Muscle of arm (tissue), 1 donor: ENCODE measurements at regions not wholly inside any gene's neighbourhood (a gene's known extent, or its start where the extent isn't known, plus 50 kb on each side); places are given as distances from the start of the nearest gene placed in this dataset.
"Not testable (repeated sequence)": the region's sequence is repeated elsewhere in the genome, so short reads cannot be mapped to it uniquely, and the experiment has no call there.

ENCODE experiments used
- DNase-seq: peaks from one replicate; pipeline ENCODE4 v3.0.0-alpha.2; 2013

GRCh38 chr1:182159443-182159842 is 97.9 kb upstream of the ZNF648 start:
- DNase-seq: no peak

GRCh38 chr1:182157187-182157586 is 95.7 kb upstream of the ZNF648 start:
- no peak for DNase-seq

GRCh38 chr1:182154425-182154824 is 92.9 kb upstream of the ZNF648 start:
- not testable (repeated sequence) for DNase-seq

GRCh38 chr1:182149411-182149965 is 88.0 kb upstream of the ZNF648 start:
- peak; percentile 38 for DNase-seq

- no peak for DNase-seq
Observed at GRCh38 chr1:182147951-182148350, 86.4 kb upstream of the ZNF648 start.

- no peak for DNase-seq
Observed at GRCh38 chr1:182147136-182147820, 85.8 kb upstream of the ZNF648 start.

GRCh38 chr1:182146286-182146685 is 84.8 kb upstream of the ZNF648 start:
- no peak for DNase-seq

GRCh38 chr1:182145441-182145840 is 83.9 kb upstream of the ZNF648 start:
- no peak for DNase-seq

- no peak for DNase-seq
Observed at GRCh38 chr1:182144646-182145030, 83.1 kb upstream of the ZNF648 start.

- peak; percentile 84 for DNase-seq
Observed at GRCh38 chr1:182143825-182144645, 82.5 kb upstream of the ZNF648 start.

- peak; percentile 93 for DNase-seq
Observed at GRCh38 chr1:182143154-182143657, 81.7 kb upstream of the ZNF648 start.

- DNase-seq: no peak
Observed at GRCh38 chr1:182142621-182143020, 81.1 kb upstream of the ZNF648 start.

GRCh38 chr1:182141040-182141439 is 79.5 kb upstream of the ZNF648 start:
- DNase-seq: no peak

- DNase-seq: no peak
Observed at GRCh38 chr1:182139496-182139895, 78.0 kb upstream of the ZNF648 start.

- DNase-seq: no peak
Observed at GRCh38 chr1:182137546-182137945, 76.0 kb upstream of the ZNF648 start.

- DNase-seq: no peak
Observed at GRCh38 chr1:182135946-182136345, 74.4 kb upstream of the ZNF648 start.

GRCh38 chr1:182134257-182134656 is 72.7 kb upstream of the ZNF648 start:
- no peak for DNase-seq

- DNase-seq: no peak
Observed at GRCh38 chr1:182133181-182133580, 71.7 kb upstream of the ZNF648 start.

- DNase-seq: no peak
Observed at GRCh38 chr1:182129398-182129797, 67.9 kb upstream of the ZNF648 start.

GRCh38 chr1:182128502-182128901 is 67.0 kb upstream of the ZNF648 start:
- no peak for DNase-seq

GRCh38 chr1:182127656-182128055 is 66.1 kb upstream of the ZNF648 start:
- DNase-seq: no peak

- no peak for DNase-seq
Observed at GRCh38 chr1:182126272-182126800, 64.8 kb upstream of the ZNF648 start.

- DNase-seq: no peak
Observed at GRCh38 chr1:182122913-182123260, 61.4 kb upstream of the ZNF648 start.
